GM18858 (cell line): ENCODE measurements at regions not wholly inside any gene's neighbourhood (a gene's known extent, or its start where the extent isn't known, plus 50 kb on each side); places are given as distances from the start of the nearest gene placed in this dataset.

Experiments
- ATAC-seq: cut with Tn5 transposase; IDR thresholded peaks from one replicate; pipeline ENCODE4 v1.9.1; 2021; ENCODE audit not compliant: unreplicated experiment

DNA sequence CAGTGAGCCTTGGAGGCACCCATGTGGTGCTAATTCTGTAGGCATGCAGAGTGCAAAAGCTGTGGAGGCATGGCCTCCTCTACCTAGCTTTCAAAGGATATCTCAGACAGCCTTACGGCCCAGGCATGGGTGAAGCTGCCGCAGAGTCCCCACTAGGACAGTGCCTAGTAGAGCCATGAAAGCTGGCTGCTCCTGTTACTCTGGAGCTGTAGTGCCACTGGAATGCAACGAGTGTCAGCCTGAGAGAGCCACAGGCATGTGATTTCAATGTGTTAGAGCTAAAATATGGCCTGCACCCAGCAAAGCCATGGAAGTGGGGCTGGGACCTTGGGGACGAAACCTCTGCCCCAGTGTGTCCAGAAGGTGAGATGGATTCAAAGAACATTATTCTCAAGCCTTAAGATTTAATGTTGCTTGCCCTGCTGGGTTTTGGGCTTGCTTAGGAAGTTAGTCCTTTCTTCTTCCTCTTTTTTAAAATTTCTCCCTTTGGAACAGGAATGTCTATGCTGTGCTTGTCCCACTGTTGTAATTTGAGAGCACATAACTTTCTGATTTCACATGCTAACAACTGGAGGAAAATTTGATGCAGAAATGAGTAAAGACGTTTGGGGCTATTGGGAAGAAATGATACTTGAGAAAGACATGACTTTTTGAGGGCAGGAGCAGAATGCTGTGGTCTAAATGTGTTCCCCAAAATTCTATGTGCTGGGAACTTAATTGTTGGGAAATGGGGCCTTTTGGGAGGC lies 298.4 kb downstream of the PSAT1 start:
- ATAC-seq, result no peak

DNA sequence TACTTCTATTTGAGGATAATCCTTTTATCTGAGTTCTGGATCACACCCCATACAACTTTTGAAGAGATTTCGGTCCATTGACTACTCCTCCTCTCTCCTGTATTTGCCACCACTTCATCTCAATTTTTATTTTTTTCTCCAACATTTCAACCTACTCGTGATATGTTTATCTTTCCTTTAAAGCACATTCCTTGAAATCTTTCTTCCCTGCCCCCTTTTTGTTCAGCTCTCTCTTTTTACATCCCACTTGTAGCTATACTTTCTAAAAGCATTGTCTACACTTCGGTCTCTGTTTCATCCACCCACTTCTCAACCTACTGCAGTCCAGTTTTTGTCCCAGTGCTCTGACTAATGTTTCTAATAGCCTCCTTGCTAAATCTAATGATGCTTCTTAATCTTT lies 299.4 kb downstream of the PSAT1 start:
- no peak for ATAC-seq

DNA sequence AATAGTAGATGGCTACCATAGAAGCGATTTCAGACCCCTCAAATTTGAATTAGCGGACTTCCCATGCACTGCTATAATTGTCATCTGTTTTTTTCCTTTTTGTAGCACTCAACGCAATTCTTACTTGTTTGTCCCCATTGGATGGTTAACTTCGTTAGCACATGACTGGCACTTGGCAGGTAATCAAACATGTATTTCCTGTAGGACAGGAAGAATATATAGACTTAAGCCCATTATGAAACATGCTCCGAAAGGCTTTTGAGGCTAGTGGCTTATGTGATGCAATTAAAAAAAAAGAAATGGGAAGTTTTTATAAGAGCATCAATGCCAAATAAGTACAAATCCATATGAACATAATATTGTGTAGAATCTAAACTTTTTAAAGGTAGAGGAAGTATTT lies 301.2 kb downstream of the PSAT1 start:
- no peak for ATAC-seq

DNA sequence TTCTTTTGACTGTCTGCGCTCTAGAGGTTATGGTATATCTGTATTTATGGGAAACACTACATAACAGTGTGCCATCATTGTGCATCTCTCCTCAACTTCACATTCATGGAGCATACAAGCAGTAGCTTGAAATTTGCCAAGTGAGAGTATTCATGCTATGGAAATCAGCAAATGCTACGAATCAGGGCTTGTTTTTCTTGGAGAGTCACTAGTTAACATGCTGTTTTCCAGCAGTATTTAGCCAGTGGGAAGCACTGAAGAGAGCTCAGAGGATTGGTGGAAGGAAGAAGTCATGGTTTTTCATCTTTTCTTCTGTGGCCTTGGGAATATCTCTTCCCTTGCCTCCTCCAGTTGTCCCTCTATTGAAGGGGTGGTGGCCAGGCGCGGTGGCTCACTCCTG lies 303.0 kb downstream of the PSAT1 start:
- ATAC-seq, result no peak

DNA sequence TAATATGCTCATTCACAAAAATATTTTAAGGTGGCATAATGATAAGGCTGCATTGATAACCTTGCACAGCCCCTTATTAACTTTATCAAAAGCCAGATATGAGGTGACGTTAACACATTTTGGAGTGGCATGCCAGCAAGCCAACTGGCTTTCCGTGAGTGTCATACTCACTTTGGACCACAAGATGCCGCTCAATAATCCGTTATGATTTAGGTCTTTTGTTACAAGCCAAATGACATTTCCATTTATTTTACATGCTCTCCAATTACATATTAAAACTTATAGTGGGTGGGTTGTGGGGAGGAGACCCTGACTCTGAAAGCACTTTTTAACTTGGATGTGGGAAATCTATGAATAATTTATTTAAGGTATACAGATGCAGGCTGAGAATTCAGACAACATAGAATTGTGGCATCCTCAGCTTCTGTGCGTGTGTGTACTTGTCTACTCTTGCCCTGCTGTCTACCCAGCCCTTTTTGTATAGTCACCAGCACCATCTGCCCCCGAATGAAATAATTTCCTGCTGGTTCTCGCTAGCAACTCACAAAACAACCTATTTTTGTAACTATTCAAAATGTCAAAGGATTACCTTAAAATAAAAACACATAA lies 305.1 kb downstream of the PSAT1 start:
- ATAC-seq, result peak; percentile 69

DNA sequence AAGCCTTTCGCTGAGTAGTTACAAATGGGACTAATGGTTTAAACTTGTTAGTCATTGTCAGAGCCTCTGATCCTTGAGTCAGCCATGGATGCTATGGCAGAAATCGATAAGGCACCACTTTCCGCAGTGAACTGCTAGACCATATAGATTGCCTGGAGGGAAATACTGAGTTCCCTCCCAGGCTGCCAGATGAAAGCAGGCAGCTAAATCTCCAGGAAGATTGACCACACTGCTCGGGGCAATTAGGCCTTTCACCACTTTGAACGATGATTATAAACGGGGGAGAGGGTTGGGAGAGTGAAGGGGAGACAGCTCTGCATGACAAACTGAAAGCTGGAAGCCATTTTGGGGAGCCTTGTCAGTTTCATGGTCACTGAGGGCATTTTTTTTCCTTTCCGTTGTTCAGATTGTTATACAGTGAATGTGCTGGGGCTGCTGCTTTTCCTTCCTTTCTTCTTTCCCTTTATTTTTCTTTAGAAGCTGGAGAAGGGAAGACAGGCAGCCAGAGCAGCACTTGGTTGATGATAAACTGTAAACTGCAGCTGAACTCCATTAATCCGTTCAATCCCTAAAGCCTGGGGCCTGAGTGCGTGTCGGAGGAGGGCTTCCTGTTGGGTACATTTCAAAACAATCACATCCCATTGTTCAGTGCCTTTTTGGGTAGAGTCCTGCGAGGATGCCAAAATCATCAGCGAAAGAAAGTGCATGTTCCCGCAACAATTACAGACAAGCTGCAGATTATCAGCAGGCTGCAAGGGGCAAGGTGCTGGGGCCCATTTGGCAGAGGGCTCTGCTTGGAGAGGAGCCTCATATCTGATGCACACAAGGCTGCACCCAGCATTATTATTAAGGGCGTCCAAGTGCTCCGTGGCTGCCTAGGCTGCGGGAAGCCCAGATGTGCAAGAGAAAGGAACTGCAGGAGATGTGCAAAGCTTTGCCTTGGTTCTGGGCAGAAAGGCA lies 308.4 kb downstream of the PSAT1 start:
- ATAC-seq, result no peak

DNA sequence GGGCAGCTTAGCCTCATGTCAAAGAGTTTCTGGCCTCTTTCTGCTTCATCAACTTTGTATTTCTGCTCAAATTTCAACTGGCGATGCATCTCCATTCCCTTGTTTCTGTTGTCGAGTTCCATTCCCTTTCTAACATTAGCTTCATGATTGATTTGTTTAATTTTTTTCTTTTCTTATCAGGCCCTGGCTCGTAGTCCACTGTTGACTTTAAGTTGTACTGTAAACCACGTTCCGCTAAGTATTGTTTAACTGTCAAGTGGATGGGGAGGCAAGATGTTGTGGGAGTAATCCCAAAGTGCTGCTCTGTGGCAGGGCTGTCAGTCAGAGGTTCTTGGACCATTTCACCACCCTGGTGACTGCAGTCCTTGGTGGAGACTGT lies 309.1 kb downstream of the PSAT1 start:
- ATAC-seq, result no peak

DNA sequence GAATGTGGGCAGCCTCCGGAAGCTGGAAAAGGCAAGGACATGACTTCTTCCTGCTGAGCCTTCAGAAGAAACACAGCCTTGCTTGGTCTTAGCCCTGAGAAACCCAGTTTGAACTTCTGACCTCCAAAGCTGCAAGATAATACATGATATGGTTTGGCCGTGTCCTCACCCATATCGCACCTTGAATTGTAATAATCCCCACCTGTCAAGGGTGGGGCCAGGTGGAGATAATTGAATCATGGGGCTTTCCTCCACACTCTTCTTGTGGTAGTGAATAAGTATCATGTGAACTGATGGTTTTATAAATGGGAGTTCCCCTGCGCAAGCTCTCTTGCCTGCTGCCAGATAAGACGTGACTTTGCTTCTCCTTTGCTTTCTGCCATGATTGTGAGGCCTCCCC lies 310.9 kb downstream of the PSAT1 start:
- ATAC-seq, result no peak

DNA sequence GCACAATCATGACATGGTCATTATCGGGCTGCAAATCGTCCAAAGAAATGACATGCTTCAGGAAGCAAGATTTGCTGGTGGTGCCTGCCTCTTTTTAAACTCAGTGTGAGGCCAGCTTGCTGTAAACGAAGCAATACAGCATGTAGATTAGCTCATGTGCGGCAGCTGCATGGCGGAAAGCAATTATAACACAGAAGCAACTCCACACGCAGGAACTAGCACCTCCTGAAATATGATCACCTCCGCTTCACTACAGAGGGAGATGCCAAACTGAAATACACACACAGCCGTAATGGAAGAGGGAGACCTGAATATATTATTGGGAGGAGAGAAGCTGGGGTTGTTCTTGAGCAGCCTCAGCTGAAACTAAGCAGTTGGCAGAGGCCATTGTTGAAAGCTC lies 312.5 kb downstream of the PSAT1 start:
- ATAC-seq, result no peak

DNA sequence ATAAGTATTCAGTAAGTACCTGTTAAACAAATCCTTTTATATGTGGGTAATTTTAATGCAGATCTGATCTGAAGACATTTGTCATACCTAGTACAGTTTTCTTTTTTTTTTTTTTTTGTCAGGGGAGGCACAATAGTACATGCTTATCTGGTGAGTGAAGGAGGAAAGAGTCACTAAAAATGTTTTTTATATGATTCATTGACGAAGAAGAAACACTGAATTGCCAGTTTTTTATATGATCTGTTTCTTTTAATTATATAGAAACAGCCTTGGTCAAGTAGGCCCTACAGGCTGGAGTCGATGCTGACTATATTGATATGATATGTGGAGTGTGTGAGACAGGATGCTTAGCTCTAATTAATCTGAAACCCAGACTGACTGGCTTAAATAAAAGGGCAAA lies 315.2 kb downstream of the PSAT1 start:
- ATAC-seq, result no peak

DNA sequence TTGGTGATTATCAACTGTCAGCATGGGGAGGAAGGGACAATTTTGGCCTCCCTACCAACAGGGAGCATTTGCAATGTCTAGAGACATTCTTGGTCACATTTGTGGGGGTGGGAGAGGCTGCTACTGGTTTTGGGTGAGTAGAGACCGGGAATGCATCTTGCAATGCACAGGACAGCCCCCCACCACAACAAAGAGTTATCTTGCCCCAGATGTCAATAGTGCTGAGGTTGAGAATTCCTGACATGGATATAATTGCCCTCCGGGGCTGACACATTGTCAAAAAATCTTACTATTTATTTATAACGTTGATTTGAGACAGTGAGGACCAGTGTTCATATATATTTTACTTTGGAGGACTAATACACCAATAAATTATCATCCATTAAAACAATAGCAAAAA lies 316.1 kb downstream of the PSAT1 start:
- no peak for ATAC-seq

DNA sequence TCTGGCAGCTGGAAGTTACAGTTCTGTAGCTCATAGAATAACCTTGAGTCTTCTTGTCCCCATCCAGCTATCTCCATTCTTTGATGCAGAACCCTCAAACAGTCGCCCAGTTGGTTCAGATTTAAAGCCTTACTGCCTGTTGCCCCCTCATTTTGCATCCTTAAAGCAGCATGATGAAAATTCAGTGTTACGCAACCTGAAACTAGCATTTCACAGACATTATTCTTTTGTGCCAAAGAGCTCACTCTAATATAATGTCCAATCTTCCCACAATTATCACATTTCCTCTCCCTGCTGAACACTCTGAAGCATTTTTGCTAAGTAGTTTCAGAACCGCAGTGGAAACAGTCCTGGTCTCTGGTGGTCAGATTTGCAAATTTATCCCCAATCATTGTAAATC lies 318.0 kb downstream of the PSAT1 start:
- no peak for ATAC-seq

DNA sequence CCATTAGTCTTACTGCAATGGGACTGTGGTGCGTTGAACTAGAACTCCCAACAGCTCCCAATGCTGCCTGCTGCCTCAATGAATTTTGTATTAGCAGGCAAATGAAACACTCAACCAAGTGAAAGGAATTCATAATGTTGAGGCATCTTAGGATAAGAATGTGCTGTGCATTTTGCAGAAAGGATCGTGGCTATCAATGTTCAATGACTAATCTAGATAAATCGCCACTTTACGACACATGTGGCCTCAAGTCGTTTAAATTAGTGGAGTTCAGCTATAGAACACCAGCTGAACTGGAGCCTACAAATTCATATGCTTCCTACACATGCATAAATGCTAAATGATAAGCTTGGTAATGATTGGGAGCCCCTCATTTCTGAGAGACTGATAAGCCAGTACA lies 318.4 kb downstream of the PSAT1 start:
- ATAC-seq, result no peak

DNA sequence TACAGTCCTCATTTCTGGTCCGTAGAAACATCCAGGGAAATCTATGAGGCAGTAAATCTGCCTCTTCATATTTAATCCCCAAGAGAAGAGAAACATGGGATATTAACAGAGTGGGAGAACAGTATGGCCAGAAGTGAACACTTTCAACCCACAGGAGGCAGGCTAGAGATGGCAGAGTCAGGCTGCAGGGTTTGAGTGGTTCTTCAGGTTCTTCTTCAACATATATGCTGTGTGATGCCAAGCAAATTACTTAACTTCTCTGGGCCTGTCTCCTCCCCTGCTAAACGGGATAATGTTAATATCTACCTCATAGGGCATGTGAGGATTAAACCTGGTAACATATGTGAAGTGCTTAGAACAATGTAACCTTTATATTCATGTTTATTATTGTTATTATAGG lies 321.8 kb downstream of the PSAT1 start:
- ATAC-seq, result no peak

DNA sequence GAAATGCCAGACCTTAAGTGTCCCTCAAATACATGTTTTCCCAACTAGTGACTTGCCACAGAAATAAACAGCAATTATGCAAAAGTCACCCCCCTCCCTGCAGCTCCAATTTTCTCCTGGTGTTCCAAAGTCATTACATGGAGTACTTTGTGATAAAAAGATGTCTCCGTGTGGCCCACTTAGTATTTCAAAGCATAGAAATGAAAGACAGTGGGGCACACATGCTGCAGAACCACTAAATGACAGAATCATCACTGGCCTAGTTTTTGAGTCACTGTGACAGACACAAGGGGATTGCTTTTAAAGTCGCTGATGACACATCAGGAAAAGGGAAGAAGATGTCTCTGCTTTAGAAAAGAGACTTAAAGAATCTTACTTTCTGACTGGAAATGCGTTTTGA lies 323.4 kb downstream of the PSAT1 start:
- no peak for ATAC-seq

DNA sequence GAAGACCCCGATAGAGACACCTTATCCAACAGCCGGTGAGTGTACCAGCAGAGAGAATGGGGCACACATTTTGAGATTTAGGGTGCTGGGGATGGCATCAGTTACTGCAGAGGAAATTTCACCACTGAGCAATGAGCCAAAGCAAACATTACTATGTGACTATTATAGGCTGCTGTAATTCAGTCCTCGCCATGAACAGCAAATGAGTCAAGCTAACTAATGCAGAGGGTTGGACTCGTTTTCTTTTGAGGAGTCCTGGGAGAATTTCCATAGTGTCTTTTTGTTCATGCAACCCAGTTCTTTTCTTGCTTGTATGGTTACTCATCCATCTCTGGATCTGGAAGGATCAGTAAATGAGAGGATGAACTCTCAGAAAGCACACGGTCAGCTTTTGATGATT lies 323.8 kb downstream of the PSAT1 start:
- no peak for ATAC-seq

DNA sequence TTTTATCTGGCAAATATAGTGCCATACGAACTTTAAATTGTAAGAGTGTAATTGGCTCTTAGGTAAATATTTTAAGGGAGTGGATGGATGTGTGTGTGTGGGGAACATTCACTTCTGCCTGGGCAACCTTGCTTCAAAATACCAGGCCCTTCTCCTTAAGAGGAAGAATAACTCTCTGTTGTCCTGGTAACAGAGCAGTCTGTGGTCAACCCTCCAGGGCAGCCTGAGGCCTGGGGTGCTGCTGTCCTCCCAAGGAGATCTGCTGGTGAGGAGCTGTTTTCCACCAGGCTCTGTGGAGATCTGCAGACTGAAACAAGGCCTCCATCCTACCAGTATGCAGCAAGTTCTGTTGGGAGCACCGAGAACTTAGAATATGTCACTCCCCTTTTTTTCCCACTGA lies 325.2 kb downstream of the PSAT1 start:
- no peak for ATAC-seq

DNA sequence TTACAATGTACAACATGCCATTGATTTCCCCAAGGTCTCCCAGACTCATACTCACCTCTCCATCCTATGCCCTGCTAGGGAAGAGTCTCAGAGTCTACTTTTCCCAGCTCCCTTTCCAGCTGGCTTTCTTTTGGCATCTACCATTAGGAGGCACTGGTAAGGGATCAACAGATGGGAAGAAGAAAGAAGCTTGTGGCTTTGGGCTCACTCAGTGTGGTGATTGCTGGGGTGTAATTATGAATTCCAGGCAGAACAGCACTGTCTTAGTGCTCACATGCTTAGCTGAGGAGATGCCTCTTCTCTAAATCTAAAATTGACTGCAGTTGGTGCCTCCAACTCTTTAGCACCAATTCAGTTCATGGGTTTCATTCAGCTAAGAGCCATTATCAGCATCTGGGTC lies 330.0 kb downstream of the PSAT1 start:
- no peak for ATAC-seq

DNA sequence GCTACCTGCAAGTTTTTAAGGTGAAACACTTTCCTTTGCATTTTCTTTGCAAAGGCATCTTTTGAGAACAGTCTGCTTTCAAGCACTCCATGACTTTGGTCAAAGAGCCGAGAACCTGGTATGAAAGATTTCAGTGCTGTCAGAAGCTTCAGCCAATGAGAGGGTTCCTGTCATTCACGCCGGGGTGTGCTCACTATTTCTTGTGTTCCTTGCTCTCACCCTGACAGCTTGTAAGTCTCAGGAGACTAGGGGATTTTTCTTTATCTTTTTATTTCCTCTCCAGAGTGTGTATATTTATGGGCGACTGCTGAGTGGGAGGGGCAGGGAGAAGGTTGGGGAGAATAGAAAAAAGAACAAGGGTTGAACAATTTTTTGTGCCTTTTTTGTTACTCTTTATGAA lies 334.0 kb downstream of the PSAT1 start:
- ATAC-seq, result no peak

DNA sequence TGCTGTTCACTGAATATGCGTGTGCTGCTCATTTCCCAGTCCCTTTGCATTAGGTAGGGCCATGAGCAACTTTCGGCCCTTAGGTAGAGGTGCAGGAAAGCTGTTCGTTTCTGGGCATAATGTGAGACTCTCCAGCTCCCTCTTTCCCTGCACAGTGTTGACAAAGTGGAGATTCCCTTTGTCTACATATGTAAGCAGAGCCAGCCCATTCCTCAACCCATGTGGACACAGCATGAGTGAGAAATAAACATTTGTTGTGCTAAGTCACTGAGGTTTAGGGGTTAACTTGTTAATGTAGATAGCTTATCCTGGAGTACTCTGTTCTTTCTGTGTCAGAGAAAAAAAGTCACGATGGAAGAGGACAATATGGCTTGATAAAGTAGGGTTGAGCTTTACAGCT lies 343.8 kb downstream of the PSAT1 start:
- ATAC-seq, result no peak

DNA sequence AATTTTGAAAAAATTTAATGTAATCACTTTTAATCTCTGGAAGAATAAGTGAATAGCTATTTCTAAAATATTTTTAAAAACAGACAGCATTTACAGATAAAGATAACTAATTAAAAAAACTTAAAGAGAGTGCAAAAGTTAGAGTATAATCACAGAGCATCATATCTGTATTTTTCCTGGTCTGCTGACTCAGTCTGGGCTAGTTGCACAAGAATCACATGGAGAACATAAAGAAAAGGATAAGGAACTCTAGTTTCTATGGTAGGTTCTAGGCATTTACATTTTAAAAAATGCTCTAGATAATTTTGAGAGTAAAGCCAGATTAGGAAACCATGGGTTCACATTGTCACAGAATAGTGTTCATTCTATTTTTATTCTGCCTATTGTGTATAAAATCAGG lies 347.4 kb downstream of the PSAT1 start:
- no peak for ATAC-seq

DNA sequence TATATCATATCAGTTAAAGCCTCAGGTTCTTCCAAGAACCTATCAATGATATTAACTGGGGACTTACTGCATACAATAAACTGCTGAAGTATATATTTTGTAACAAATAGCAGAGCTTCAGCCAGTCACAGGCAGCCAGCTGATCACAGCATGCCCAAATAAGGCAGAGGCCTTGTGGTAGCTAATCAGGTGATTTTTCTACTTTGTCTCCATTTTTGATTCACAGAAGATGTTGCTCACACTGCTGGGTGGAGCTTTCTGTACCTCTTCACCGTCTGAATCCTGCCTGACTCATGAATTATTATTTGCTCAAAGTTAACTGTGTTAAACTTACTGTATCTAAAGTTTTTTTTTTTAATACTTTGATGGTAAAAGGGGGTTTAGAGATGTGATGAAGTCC lies 357.4 kb downstream of the PSAT1 start:
- no peak for ATAC-seq
